K562 (cell line): ENCODE measurements at regions not wholly inside any gene's neighbourhood (a gene's known extent, or its start where the extent isn't known, plus 50 kb on each side); places are given as distances from the start of the nearest gene placed in this dataset.

Experiments used
- ATAC-seq: fragments of 200-7000 bp; cut with Tn5 transposase; 3 replicates; pipeline ENCODE4 v1.9.1; 2020; ENCODE audit warnings: moderate library complexity
- BruUV-seq: library from RNA; stranded (reverse); fragments of 400-500 nt; replicated peaks from 2 replicates; lab custom pipeline; 2021; lab: Mats Ljungman, UMichigan
- CTCF ChIA-PET: fragments of 300-600 bp; formaldehyde crosslinking; extraction: SDS; loops from one replicate; lab custom pipeline; 2021; ENCODE audit warnings: low intra/inter-chr PET ratio; lab: Yijun Ruan, JAX
- POLR2A ChIA-PET: fragments of 300-600, 350-650 bp; sonication (Branson Sonifier 250); formaldehyde crosslinking; extraction: SDS; loops from one replicate; lab custom pipeline; 2021; ENCODE audit warnings: antibody characterized with exemption, inconsistent platforms; lab: Yijun Ruan, JAX
- DNase-seq, 4 experiments: peaks; one replicate each; pipeline versions ENCODE4 v3.0.0 to v3.0.0-alpha.2; 2011 to 2018; ENCODE audit warnings: low spot score in 3 of 4, mixed read lengths in 3 of 4; ENCODE audit errors: extremely low read depth in 1 of 4
- FAIRE-seq: peaks from 2 replicates; lab custom pipeline; 2011; peaks lifted over from hg19 to GRCh38; lab: Jason Lieb, UNC
- H2AFZ ChIP-seq: 2 replicates; pipeline ENCODE4 v1.6.0; 2011; ENCODE audit warnings: low read depth, low read length, control low read depth, inconsistent platforms
- H3K27ac ChIP-seq: fragments of 200-600 bp; 3 replicates; pipeline ENCODE4 v1.8.0; 2011; ENCODE audit warnings: low read depth, mild to moderate bottlenecking, control low read depth, inconsistent platforms, low read length, moderate library complexity, mixed read lengths; ENCODE audit errors: extremely low read depth
- H3K27me3 ChIP-seq, 2 experiments: fragments of 300-600 bp in 1 of 2; 2 replicates in 1 of 2; 3 replicates in 1 of 2; pipeline versions ENCODE4 v1.6.0 to v1.8.0; 2011; ENCODE audit warnings: inconsistent platforms in 2 of 2, low read length in 2 of 2, mild to moderate bottlenecking in 1 of 2, mixed read lengths in 1 of 2, moderate library complexity in 1 of 2; ENCODE audit not compliant: control insufficient read depth in 2 of 2, insufficient read depth in 2 of 2
- H3K36me3 ChIP-seq: fragments of 300-600 bp; 3 replicates; pipeline ENCODE4 v1.8.0; 2011; ENCODE audit warnings: mild to moderate bottlenecking, low read length, inconsistent platforms; ENCODE audit not compliant: control insufficient read depth, insufficient read depth
- H3K4me1 ChIP-seq, 2 experiments: fragments of 200-600 bp in 1 of 2; replicated peaks in 1 of 2; 2 replicates in 1 of 2; 3 replicates in 1 of 2; pipeline versions ENCODE4 v1.5.1 to v1.8.0; 2011; ENCODE audit warnings: inconsistent platforms in 2 of 2, low read length in 2 of 2, mild to moderate bottlenecking in 1 of 2, mixed read lengths in 1 of 2, moderate library complexity in 1 of 2; ENCODE audit not compliant: control insufficient read depth in 2 of 2, insufficient read depth in 2 of 2
- H3K4me2 ChIP-seq: 2 replicates; pipeline ENCODE4 v1.6.1; 2011; ENCODE audit warnings: low read length, control low read depth, inconsistent platforms, mixed read lengths; ENCODE audit not compliant: insufficient read depth
- H3K4me3 ChIP-seq: fragments of 200-600 bp; sonication (generic), shearing (Covaris generic); 2 replicates; pipeline ENCODE4 v1.5.1; 2016; ENCODE audit warnings: control low read depth, inconsistent platforms
- H3K79me2 ChIP-seq: fragments of 200-600 bp; 3 replicates; pipeline ENCODE4 v1.8.0; 2011; ENCODE audit warnings: low read length, inconsistent platforms; ENCODE audit not compliant: control insufficient read depth, insufficient read depth
- H3K9ac ChIP-seq, 2 experiments: 2 replicates each; pipeline versions ENCODE4 v1.6.0 to v1.6.1; 2011; ENCODE audit warnings: low read depth in 2 of 2, low read length in 2 of 2, control low read depth in 1 of 2, inconsistent platforms in 1 of 2, mild to moderate bottlenecking in 1 of 2, mixed read lengths in 1 of 2; ENCODE audit not compliant: insufficient read depth in 1 of 2
- H3K9me1 ChIP-seq: one replicate; pipeline ENCODE4 v1.6.0; 2011; ENCODE audit warnings: inconsistent platforms, mild to moderate bottlenecking, low read length, moderate library complexity; ENCODE audit not compliant: control insufficient read depth, insufficient read depth
- H3K9me3 ChIP-seq: replicated peaks from 2 replicates; pipeline ENCODE4 v1.5.1; 2011; ENCODE audit warnings: low read depth, low read length, inconsistent platforms; ENCODE audit not compliant: control insufficient read depth, insufficient read depth
- H4K20me1 ChIP-seq: replicated peaks from 2 replicates; pipeline ENCODE4 v1.6.1; 2011; ENCODE audit warnings: low read length, inconsistent platforms, mixed read lengths; ENCODE audit not compliant: control insufficient read depth, insufficient read depth
- MBD2 ChIP-seq: sonication (generic); IDR thresholded peaks from 2 replicates; pipeline ENCODE4 v1.6.1; 2016; ENCODE audit warnings: low read depth, borderline replicate concordance
- MEIS2 ChIP-seq: fragments of 450-650 bp; IDR thresholded peaks from 2 replicates; pipeline ENCODE4 v1.6.1; 2014; ENCODE audit warnings: mild to moderate bottlenecking; ENCODE audit not compliant: partially characterized antibody
- PBX2 ChIP-seq, 2 experiments: IDR thresholded peaks in 1 of 2; conservative IDR thresholded peaks in 1 of 2; 2 replicates each; pipeline ENCODE4 v1.6.1; 2016; ENCODE audit warnings: low read depth in 2 of 2, mild to moderate bottlenecking in 1 of 2, missing compliant biosample characterization in 1 of 2, missing genetic modification characterization in 1 of 2, moderate library complexity in 1 of 2
- RBM34 ChIP-seq: fragments of 200-400 bp; formaldehyde crosslinking; IDR thresholded peaks from 2 replicates; pipeline ENCODE4 v1.6.1; 2018; ENCODE audit warnings: low read length, borderline replicate concordance; ENCODE audit not compliant: insufficient read depth
- SAP30 ChIP-seq: fragments of 200-600 bp; sonication (generic); IDR thresholded peaks from 2 replicates; pipeline ENCODE4 v1.6.1; 2012; ENCODE audit warnings: borderline replicate concordance, low read depth, mild to moderate bottlenecking, moderate library complexity, low read length, control low read depth, inconsistent platforms; ENCODE audit not compliant: insufficient read depth, poor library complexity, severe bottlenecking
- SMAD1 ChIP-seq: fragments of 150-350 bp; IDR thresholded peaks from 2 replicates; pipeline ENCODE4 v1.6.1; 2014; ENCODE audit warnings: low read length, low read depth; ENCODE audit not compliant: partially characterized antibody
- TAL1 ChIP-seq: fragments of 450-650 bp; IDR thresholded peaks from 2 replicates; pipeline ENCODE4 v1.6.1; 2016; ENCODE audit warnings: mild to moderate bottlenecking
- ZNF146 ChIP-seq: IDR thresholded peaks from one replicate; pipeline ENCODE4 v1.6.1; 2018; ENCODE audit warnings: missing compliant biosample characterization; ENCODE audit not compliant: unreplicated experiment
- ZNF395 ChIP-seq: fragments of 200-800 bp; sonication (Bioruptor generic); IDR thresholded peaks from 2 replicates; pipeline ENCODE4 v1.6.1; 2017; ENCODE audit warnings: missing genetic modification characterization, missing compliant biosample characterization
- WGBS: fragments of 100-300 bp; shearing (Covaris generic); methylation state at CpG from one replicate; pipeline ENCODE4 v1.1.6; 2016; ENCODE audit warnings: low coverage, mixed read lengths; ENCODE audit not compliant: insufficient coverage; ENCODE audit errors: missing lambda C conversion rate; 5-methylcytosine and 5-hydroxymethylcytosine counted together
- in situ Hi-C: fragments of 300-500 bp; cut with MboI; formaldehyde crosslinking; loops from 4 replicates; pipeline ENCODE4 v1.15.0; 2018; ENCODE audit warnings: inconsistent platforms, mixed read lengths
- intact Hi-C: fragments of 100-400 bp; cut with micrococcal nuclease; formaldehyde crosslinking; loops from 2 replicates; pipeline ENCODE4 v1.14.2; 2022

GRCh38 chr17:83198366-83199341 is 119.2 kb downstream of the METRNL start (continued):
- TF ChIP-seq MBD2: no peak
- no peak for TF ChIP-seq RBM34
- TF ChIP-seq TAL1: no peak
- no peak for TF ChIP-seq SAP30
- no peak for TF ChIP-seq ZNF395 (CRISPR knock-in tag)

- CTCF ChIA-PET: no interaction called here
- DNase-seq: no peak
Observed at GRCh38 chr17:83199500-83200201, 120.2 kb downstream of the METRNL start.

More at GRCh38 chr17:83199500-83200201, 120.2 kb downstream of the METRNL start:
- H3K27me3 ChIP-seq: peaks cover 8 to 34% of the 10 kb centered on the region in 2 experiments; a peak in 4 of 5 replicates
- no peaks in the 10 kb centered on the region for H3K36me3 ChIP-seq
- no peak overlapping the region for H2AFZ ChIP-seq
- H3K4me1 ChIP-seq: peaks cover 0 to 30% of the 10 kb centered on the region in 2 experiments; a peak in 2 of 5 replicates
- H3K27ac ChIP-seq: no peak overlapping the region
- BruUV-seq: no TSS peak
- H3K9me3 ChIP-seq: peaks cover 8% of the 10 kb centered on the region
- no peaks in the 10 kb centered on the region for H3K9me1 ChIP-seq
- FAIRE-seq (no peak), ATAC-seq (no peak)
- no peak overlapping the region for H3K9ac ChIP-seq
- POLR2A ChIA-PET: interaction anchor here (1.4 kb wide), 1 partner anchor 10 kb away, joined by 4 read pairs; no protein-coding TSS in a partner anchor
- WGBS: 16% methylated on average over 23 of the region's 23 CpGs
- no peak overlapping the region for H3K4me3 ChIP-seq
- H3K79me2 ChIP-seq: no peaks in the 10 kb centered on the region
- in situ Hi-C loops (no loop called here), intact Hi-C loops (no loop called here)
- no peak overlapping the region for H3K4me2 ChIP-seq
- TF ChIP-seq ZNF146 (no peak), PBX2 (CRISPR knock-in tag; IDR thresholded peaks at IDR 0.05; ENCODE audit: low read depth) (no peak), PBX2 (tag; conservative IDR thresholded peaks at IDR 0.05; ENCODE audit: low read depth) (no peak), MEIS2 (peak; percentile 31), SMAD1 (no peak)
- H4K20me1 ChIP-seq: no peaks in the 10 kb centered on the region
